NK-92 treated with Interleukin-12 subunit alpha and Interleukin-12 subunit beta, amount 100 ng/mL, for 24 hours (cell line): ENCODE measurements at regions not wholly inside any gene's neighbourhood (a gene's known extent, or its start where the extent isn't known, plus 50 kb on each side); places are given as distances from the start of the nearest gene placed in this dataset.

Experiments used
- DNase-seq: peaks from one replicate; lab custom pipeline; 2025; lab: John Stamatoyannopoulos, UW

DNA sequence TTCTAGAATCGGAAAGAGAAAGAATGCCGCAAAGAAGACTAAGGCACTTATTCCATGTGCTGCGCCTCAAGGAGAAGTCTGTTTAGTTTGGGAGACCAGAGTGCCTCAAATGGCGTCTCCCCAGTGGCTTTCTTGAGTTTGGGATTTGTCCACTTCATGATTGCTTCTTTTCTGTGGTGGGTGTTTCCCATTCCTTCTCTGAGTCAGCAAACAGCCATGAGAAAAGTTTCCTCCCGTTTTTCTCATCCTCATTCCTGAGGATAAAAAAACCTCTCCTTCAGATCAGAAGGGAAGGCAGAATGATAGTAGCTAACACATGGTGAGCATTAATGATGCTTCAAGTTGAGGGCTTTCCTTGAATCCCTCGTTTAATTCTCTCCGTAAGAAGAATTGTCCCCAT, 275.9 kb upstream of the WWC1 start:
- DNase-seq: no peak

DNA sequence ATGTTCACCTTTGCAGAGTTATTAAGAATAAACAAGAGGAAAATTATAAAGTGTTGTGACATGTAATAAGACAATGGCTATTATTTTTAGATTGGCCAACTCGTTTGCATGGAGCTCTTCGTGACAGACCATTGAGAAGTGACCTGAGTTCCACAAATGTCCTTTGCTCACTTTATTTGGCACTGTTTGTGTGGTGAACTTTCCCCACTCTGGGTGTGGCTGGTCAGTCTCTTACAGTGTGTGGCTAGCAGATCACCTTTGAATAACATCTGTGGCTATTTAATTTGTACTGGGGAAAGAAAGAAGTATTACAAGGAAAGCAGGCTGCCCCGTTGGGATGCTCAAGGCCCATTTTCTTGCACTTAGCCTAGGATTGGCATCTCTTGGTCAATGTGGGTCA, 274.1 kb upstream of the WWC1 start:
- DNase-seq: no peak

DNA sequence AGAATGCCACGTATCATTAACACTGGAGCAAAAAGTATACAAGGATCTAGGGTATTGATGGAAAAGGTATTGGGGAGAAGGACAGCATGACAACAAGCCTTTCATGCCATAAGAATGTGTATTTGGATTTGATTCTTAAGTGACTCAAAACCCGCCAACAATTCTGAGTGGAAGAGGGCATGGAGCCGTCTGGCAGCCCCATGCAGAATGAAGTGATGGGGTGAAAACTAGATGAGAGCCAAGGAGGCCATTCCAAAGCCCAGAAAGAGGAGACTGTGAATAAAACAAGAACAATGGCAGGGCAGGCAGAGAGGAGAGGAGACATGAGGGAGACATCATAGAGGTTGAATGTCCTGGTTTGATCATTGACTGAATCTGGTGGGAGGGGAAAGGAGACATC, 272.3 kb upstream of the WWC1 start:
- no peak for DNase-seq

DNA sequence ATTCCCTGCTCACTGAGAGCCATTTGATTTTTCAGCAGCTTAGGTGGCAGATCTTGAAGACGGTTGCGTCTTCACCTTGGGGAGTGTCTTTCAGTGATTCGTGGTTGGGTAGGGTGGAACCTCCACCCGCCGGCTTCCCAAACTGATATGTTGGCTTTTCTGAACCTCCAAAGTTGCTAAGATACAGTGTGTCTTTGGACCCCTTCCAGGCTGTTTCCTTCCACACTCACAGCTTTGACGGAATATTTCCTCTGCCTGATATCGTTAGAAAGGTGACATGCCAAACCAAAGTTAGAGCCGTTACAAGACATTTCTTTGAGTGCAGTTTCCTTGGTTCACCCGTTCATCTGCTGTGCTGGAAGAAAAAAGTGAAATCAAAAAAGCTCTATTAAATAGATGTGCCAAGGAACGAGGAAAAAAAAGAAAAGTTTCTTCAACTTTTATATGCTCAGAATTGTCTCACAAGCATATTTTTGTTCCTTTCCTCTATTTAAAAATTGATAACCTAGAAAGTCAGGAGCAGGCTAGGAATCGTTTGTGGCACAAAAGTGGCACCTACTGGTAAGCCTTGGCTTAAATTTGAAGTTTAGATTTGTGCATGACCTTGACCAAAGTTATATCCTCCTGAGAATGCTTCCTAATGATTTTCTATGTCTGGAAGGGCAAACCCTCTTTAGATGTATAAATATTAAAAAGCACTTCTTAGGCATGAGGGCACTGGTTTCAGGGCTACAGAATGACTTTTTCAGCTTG, 270.7 kb upstream of the WWC1 start:
- no peak for DNase-seq

DNA sequence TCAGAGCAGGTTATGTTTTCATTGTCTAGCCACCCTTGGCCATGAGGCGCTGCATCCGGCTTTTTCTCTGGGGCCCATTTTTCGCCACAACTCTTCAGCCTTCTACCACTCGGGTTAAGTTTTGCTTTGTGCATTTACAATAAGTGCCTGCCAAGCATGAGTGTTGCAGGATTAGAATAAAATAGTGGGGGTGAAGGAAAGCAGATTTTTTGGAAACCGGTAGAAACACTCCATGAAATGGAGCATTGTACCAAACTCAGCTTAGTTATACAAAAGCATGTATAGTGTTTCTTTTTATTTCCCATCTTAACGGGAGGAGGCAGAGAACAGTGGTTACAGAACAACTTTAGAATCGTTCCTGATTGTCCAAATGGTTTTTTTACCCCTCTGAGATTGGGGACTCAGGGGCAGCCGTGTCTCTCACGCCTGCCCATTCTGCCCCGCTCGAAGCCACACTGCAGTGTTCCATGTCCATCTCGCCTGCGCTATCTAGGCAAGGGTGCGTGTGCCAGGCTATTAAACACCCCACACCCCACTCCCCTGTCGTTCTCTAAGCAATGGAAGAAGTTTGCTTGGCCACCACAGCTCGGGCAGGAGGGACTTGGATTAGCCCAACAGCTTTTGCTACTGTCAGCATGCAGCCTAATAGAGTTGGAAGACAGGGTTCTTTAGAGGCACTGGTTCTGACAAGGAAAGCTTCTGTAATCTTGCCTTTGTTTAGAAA, 268.8 kb upstream of the WWC1 start:
- no peak for DNase-seq

DNA sequence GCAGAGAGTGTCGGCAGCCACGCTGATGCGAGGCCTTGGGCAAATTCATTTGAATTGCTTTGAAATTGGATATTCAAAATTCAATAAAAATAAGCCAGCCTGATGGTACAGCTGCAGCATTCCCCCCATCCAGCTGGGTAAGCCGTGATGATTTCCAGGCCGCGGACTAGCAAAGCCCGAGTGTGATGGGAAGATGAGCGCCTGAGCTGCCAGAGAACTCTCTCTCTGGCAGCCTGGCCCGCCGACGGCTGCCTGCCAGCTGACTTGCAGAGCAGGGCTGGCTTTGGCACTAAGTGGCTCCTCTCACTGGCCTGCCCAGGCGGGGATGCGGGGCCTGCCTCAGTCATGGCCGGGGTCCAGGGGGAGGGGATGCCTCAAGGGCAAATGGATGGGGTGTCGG, 268.3 kb upstream of the WWC1 start:
- DNase-seq: no peak

DNA sequence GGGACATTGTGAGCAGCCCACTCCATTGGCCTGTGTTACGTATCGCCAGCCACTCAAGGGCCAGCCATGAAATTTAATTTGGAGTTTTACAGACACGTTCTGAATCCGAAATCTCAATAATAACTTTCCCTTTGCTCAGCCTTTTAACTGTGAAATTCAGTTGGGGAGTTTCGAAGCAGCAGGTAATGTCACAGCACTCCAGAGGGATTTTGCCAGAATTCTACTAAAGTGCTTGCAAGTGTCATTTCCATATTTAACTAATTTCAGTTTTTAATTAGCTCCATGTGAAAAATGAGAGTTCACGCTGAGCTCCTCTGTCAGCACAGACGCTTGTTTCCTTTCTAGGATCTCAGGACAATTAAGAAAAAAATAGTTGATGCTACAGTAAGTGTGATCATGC, 267.1 kb upstream of the WWC1 start:
- no peak for DNase-seq

DNA sequence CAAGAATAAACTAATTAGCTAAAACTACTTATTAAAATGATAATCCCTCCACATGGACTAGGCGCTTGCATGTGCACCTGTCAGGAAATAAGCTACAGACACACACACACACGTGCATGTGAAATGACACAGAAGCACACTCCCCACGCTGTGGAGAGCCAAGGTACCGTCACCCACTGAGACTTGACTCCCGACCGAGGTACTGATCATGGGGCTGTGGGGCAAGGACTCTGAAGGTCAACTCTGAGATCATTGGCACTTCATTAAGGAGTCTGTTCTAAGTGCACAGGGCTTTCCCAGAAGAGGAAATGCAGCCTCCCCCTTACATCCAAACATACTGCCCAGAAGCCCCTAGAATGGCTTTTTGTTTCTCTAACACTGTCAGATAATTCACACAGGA, 264.4 kb upstream of the WWC1 start:
- no peak for DNase-seq

DNA sequence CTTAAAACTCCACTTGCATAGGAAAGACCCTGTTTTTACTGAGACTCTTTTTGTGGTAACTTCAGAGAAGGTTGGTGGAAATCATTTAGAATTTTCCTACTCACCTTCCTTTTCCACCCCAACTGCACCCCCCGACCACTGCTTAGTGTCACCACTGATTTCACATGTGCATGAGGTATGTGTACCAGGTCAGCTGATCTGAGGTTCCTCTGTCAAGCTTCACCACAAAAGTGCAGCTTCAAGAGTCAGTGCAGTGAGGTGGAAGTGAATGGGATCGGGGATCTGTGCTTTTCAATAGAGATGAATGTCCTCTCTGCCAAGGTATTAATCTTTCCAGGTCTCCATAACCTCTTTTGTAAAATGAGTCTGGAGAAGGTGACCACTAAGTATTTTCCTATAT, 260.5 kb upstream of the WWC1 start:
- no peak for DNase-seq

DNA sequence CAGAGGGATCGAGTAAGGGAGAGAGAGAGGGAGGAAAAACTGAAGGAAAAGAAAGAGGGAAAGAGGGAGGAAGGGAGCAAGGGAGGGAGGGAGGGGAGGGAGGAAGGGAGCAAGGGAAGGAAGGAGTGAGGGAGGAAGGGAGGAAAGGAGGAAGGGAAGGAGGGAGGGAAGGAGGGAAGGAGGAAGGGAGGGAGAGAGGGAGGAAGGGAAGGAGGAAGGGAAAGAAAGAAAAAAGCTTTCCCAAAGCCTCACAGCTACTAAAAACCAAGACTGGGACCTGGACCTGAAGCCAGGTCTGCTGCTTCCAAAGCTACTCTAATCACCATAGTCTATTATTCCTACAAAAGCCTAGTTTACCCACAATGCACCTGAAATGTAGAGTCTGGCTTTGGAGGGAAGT, 259.8 kb upstream of the WWC1 start:
- DNase-seq: no peak

DNA sequence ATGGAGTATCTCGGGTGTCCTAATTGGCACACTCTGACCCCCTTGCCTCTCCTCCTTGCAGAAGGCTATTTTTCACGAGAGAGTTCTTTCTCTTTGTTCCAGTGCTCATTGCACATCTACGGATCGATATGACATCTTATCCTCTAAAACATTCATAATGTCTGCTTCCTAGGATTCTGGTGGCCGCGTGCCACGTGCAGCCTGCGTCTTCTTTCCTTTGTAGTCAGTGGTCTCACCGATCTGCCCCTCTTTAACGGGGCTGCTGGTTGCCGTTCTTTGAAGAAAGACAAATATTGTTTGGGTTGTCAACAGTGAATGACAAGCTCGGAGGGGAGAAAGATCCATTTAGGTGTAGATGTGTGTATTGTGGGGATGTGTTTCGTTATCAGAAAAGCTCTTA, 252.4 kb upstream of the WWC1 start:
- DNase-seq: no peak

DNA sequence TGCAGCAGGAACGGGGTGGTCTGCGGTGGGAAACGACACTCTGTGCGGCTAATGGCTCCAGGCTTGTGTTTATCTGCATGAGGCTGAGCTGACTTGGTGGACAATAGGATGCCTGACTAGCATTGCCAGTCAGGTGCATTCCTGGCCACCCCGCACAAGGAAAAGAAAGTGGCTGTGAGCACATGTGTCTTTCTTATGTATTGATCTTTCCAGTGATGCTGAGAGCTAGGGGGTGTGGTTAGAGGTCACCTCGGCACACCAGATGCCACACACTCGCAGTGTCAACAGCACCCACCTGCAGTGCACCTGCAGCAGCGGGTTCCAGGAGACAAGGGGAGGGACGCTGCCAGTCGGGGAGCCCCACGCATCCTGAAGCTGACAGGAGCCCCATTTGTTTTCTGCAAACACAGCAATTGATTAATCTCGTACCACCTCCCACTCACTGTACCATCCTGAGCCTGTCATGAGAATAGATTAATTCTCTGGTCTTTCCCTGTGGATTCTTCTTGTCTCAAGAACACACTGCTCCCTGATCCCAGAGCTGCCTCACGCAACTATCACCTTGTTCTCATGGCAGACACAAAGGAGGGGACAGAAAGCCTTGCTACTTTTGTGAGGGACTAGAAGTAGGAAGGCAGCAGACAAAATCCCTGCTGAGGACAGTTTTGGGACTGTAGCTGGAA, 251.7 kb upstream of the WWC1 start:
- DNase-seq: no peak

DNA sequence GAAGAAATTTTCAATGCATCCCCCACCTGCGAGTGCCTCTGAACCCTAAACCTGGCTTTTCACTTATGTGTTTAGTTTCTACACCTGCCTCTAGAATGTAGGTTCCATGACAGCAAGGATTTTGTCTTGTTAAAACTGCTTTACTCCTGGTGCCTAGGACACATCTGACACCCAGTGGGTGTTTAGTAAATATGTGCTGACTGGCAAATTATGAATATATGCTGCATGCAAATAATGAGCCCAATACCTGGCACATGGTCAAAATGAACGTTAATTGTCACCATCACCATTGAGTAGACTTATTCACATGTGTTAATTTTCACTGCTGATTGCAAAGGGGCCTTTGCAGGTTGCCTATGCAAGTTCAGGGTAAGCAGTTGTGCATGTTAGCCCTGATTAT, 249.9 kb upstream of the WWC1 start:
- no peak for DNase-seq

DNA sequence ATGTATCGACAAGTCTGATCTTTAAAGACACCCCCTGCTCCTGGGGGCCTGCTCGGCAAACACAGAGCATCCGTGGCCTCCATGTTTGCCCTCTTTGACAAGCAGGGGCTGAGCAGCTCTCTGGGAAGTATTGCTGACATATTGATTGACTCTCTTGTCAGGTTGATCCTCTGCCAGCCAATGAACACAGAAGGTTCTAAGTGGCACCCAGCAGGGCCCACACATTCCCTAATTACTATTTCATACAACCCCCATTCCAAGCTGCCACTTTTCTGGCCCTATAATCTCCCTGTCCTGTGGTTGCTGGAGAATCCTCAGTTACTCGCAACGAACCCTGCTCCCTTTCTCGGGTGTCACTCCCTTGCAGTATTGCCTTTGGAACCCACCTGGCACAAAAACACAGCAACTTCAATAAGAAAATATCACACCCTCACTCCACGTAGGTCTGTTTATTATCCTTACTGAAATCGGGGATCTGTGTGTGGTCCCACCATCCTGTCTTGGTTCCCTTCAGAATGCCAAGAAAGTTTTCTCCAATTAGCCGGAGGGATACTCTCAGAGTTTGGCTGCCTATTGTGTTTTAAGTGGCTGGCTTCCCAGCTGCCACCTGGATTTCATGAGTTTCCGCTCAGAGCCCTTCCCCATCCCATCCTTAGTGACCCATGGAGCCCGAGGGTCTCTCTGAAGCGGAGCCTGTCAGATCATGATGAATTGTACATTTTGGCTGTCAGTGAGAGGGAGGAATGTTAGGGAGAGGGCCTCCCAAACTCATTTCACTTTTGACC, 249.0 kb upstream of the WWC1 start:
- DNase-seq: no peak

DNA sequence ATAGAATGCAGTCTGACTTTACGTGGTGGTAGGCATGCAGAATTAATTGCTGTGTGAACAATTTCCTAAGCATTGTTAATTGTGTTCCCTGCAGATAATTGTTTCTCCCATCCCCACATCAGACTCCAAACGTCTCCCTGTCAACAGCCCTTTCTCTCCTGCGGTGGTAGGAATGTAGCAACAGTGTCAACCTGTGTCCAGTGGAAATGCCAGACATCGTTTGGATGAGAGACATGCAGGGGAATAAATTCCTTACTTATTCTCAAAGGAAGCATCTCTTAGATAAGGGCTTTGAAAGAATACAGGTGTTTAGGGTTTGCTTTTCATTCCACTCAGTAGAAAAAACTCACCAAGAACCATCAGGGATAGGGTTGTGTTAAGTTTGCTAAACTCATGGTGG, 245.3 kb upstream of the WWC1 start:
- DNase-seq: no peak

DNA sequence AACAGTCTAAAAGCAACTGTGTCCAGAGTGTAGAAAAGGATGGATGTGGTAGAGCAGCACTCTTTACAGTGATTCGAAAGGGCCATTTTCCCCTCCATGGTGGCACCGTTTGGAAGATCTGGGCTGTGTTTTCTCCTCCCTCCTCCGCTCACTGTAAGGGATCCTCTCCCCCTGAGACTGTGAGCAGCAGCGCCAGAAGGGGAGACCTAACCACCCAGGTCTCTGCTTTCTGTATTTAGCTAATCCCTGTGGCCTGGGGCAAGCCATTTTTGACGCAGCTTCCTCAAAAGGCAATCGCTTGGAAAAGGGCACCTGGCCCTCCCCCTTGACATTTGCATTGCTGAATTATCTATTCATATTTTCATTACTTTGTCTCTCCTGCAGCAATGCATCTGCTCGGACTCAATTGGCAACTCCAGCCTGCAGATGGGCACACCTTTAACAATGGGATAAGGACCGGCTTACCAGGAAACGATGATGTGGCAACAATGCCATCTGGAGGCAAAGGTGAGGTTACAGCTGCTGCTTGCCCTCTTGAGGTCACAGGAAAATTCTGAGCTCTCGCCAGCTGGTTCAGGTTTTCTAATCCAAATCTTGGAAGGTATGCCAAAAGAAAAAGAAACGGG, 244.3 kb upstream of the WWC1 start:
- peak; percentile 2 for DNase-seq

DNA sequence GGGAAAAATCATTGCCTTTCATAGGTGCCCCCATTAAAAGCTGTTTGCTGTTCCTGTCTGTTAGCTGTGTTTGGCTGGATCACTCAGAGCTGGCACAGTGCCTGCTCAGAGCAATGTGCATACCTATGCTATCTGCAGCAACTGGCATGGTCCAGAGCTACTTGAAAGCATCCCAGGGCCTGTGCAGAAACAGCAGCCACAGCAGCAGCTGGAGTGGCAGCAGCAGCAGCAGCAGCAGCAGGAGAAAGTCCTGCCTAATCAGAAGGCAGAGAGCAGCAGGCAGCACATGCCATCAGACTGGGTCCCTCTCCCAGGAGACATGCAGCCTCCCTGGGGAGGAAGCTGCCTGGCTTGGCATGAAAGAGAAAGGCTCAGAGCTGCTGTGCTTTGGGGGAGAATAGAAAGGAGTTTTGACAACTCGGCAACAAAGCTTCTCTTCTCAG, 243.8 kb upstream of the WWC1 start:
- no peak for DNase-seq

DNA sequence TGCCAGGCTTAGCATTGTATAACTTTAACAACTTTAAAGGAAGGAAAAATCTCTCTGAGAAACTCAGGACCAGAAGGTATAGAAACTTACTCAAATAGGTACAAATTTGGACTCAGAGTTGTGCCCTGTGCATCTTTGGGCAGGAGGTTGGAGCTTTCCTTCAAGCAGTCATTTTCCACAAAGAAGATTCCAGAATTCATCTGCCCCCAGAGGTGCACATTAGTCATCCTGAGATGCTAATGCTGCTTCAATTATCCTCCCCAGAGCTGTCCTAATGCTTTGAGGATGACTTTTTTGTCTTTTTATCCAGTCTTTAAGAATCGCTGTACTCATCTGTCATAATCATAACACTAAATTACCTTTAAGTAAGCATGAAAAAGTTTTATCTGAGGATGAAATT, 243.0 kb upstream of the WWC1 start:
- no peak for DNase-seq

DNA sequence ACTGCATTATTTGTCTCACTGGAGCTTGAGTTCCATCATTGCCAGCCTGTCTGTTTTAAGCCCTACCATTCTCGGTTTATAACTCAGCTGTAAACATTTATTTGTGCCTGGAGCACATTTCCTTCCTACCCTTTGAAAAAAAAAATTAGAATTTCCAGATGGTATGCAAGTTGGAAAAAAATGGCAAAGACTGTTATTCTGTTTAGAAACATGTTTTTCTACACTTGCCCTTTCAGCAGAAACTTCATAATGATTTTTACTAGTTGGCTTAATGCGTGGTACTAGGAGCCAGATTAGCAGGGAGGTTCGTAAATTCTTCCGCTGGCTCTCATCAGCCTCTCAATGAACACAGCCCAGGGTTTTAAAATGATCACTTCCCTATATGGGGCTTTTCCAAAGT, 238.8 kb upstream of the WWC1 start:
- DNase-seq: no peak

DNA sequence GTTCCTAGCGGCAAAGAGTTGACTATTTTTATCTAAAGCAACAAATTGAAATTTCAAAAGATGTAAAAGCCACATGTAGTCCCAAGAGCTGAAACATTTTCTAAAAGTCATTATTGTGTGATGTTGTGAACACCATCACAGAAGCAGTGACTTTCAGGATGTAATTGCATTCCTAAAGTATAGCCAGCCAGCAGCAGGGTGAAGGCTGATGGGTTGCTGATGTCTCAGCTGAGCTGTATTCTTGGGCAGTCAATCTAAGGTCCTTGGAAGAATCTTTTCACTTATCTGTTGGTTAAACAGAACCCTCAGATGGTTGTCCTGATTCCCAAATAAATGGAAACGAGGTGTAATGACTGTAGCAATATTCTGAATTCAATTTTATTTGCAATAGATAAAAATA, 237.4 kb upstream of the WWC1 start:
- DNase-seq: no peak

DNA sequence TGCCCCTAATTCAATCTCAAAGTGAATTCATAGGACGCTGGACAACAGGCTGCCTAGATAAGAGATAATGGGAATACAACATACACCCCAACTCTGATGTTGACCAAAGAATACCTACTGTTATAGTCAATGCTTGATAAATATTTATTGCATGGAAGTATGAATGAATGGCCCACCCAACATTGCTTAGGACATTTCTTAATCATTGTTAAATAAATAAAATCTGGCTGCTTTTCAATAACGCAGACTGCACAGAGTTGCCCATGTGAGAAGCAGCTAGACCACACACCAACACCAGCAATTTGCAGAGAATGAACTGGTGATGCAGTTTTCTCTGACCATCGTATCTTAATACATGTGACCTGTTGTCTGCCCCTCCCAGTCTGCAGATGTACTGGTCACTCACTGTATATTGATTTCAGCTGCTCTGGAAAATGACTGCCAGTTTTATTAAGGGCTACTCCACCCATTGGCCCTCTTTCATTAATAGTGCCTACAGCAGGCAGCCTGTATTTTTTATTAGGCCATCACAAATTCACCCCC, 236.2 kb upstream of the WWC1 start:
- no peak for DNase-seq

DNA sequence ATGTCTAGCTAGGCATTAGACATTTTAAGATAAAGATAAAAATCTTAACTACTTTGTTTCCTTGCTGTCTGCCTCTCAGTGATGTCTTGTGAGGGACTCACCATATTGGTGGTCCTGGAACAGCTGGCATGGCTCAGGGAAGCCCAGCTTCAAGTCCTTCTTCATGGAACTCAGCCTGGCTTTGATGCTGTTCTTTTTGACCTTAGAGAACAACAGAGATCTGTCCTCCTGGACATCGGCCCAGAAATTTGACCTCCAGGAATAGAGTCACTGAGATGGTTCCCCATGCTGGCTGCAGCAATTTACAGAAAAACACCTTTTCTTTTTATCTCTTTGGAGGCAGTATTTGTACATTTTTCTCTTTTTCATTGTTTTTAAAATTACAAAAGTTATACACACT, 235.5 kb upstream of the WWC1 start:
- DNase-seq: no peak
